ENCODE measurements at regions not wholly inside any gene's neighbourhood (a gene's known extent, or its start where the extent isn't known, plus 50 kb on each side); places are given as distances from the start of the nearest gene placed in this dataset.

DNA sequence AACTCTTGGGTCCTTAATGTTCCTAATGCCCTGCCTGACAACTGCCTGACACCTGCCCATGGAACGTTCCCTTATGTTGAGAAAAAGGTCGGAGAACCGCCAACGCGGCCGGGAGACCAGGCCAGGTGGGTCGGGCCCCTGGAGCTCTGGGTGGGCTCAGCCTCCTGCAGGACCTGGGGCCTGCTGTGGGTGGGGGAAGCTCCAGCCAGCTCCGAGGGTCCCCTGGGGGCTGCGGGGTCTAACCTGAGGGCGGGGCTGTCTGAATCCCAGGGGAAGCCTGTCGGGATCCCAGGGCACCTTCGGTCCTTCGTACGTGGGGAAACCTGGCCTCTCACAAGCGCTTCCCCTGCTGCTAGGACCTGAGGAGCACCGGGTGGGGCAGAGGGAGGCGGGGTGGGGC, 296.0 kb downstream of the NDUFA10 start:
- CTCF ChIA-PET (ENCODE audit: low intra/inter-chr PET ratio) = no interaction called here
- H3K27me3 ChIP-seq (ENCODE audit: control insufficient read depth in 2 of 2, insufficient read depth in 2 of 2, low read length in 2 of 2) = peaks cover 0 to 36% of the 10 kb centered on the region in 2 experiments; a peak in 3 of 5 replicates

More for the DNA sequence above, 296.0 kb downstream of the NDUFA10 start:
- H3K4me1 ChIP-seq (replicated peaks in 1 of 2; ENCODE audit: control insufficient read depth in 2 of 2, insufficient read depth in 2 of 2, low read length in 2 of 2) = no peaks in the 10 kb centered on the region
- no peak overlapping the region for H3K9ac ChIP-seq (ENCODE audit: insufficient read depth in 1 of 2, low read depth in 2 of 2, low read length in 2 of 2)
- no peaks in the 10 kb centered on the region for H3K9me3 ChIP-seq (replicated peaks; ENCODE audit: control insufficient read depth, insufficient read depth, low read depth, low read length)
- FAIRE-seq (no peak), DNase-seq (ENCODE audit: extremely low read depth in 1 of 4, low spot score in 3 of 4) (no peak), ATAC-seq (no peak)
- no peak overlapping the region for H2AFZ ChIP-seq (ENCODE audit: low read depth, low read length)
- no peaks in the 10 kb centered on the region for H3K36me3 ChIP-seq (ENCODE audit: control insufficient read depth, insufficient read depth, low read length)
- 0% methylated on average over 10 of the region's 17 CpGs for WGBS (ENCODE audit: insufficient coverage, low coverage, missing lambda C conversion rate)
- in situ Hi-C loops (cut with MboI) (no loop called here), intact Hi-C loops (cut with micrococcal nuclease) (no loop called here)
- H3K27ac ChIP-seq (ENCODE audit: extremely low read depth, low read depth, low read length) = no peak overlapping the region
- no peaks in the 10 kb centered on the region for H3K9me1 ChIP-seq (ENCODE audit: control insufficient read depth, insufficient read depth, low read length)
- H3K4me3 ChIP-seq = no peak overlapping the region
- POLR2A ChIA-PET = no interaction called here
- no peaks in the 10 kb centered on the region for H4K20me1 ChIP-seq (replicated peaks; ENCODE audit: control insufficient read depth, insufficient read depth, low read length)
- H3K79me2 ChIP-seq (ENCODE audit: control insufficient read depth, insufficient read depth, low read length) = no peaks in the 10 kb centered on the region
- no TSS peak for BruUV-seq (replicated peaks)
- no peak overlapping the region for H3K4me2 ChIP-seq (ENCODE audit: insufficient read depth, low read length)
- TF ChIP-seq TFAM (CRISPR knock-in tag; conservative IDR thresholded peaks at IDR 0.05) (no peak), ZNF79 (CRISPR knock-in tag; IDR thresholded peaks at IDR 0.05; ENCODE audit: low read depth) (no peak), ZNF316 (IDR thresholded peaks at IDR 0.05) (no peak), FIP1L1 (IDR thresholded peaks at IDR 0.05; ENCODE audit: low read depth, low read length, poor library complexity, severe bottlenecking) (no peak), ZKSCAN8 (CRISPR knock-in tag; IDR thresholded peaks at IDR 0.05) (no peak), HNRNPLL (IDR thresholded peaks at IDR 0.05; ENCODE audit: low read depth, low read length, poor library complexity, severe bottlenecking) (no peak), IFI16 (CRISPR knock-in tag; IDR thresholded peaks at IDR 0.05) (no peak), SLC30A9 (CRISPR knock-in tag; IDR thresholded peaks at IDR 0.05) (no peak), CSDE1 (IDR thresholded peaks at IDR 0.05) (no peak), ZNF584 (CRISPR knock-in tag; IDR thresholded peaks at IDR 0.05; ENCODE audit: low read depth) (no peak), BRF1 (IDR thresholded peaks at IDR 0.05; ENCODE audit: borderline replicate concordance, extremely low read depth, insufficient read length) (no peak)
- TF ChIP-seq, protein P1, sequence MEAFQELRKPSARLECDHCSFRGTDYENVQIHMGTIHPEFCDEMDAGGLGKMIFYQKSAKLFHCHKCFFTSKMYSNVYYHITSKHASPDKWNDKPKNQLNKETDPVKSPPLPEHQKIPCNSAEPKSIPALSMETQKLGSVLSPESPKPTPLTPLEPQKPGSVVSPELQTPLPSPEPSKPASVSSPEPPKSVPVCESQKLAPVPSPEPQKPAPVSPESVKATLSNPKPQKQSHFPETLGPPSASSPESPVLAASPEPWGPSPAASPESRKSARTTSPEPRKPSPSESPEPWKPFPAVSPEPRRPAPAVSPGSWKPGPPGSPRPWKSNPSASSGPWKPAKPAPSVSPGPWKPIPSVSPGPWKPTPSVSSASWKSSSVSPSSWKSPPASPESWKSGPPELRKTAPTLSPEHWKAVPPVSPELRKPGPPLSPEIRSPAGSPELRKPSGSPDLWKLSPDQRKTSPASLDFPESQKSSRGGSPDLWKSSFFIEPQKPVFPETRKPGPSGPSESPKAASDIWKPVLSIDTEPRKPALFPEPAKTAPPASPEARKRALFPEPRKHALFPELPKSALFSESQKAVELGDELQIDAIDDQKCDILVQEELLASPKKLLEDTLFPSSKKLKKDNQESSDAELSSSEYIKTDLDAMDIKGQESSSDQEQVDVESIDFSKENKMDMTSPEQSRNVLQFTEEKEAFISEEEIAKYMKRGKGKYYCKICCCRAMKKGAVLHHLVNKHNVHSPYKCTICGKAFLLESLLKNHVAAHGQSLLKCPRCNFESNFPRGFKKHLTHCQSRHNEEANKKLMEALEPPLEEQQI (IDR thresholded peaks at IDR 0.05) = no peak
- TF ChIP-seq, protein P2, sequence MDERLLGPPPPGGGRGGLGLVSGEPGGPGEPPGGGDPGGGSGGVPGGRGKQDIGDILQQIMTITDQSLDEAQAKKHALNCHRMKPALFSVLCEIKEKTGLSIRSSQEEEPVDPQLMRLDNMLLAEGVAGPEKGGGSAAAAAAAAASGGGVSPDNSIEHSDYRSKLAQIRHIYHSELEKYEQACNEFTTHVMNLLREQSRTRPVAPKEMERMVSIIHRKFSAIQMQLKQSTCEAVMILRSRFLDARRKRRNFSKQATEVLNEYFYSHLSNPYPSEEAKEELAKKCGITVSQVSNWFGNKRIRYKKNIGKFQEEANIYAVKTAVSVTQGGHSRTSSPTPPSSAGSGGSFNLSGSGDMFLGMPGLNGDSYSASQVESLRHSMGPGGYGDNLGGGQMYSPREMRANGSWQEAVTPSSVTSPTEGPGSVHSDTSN (CRISPR knock-in tag; IDR thresholded peaks at IDR 0.05; ENCODE audit: low read depth) = no peak
- TF ChIP-seq, protein P2 (tag; conservative IDR thresholded peaks at IDR 0.05; ENCODE audit: low read depth) = no peak
- TF ChIP-seq, protein P3, sequence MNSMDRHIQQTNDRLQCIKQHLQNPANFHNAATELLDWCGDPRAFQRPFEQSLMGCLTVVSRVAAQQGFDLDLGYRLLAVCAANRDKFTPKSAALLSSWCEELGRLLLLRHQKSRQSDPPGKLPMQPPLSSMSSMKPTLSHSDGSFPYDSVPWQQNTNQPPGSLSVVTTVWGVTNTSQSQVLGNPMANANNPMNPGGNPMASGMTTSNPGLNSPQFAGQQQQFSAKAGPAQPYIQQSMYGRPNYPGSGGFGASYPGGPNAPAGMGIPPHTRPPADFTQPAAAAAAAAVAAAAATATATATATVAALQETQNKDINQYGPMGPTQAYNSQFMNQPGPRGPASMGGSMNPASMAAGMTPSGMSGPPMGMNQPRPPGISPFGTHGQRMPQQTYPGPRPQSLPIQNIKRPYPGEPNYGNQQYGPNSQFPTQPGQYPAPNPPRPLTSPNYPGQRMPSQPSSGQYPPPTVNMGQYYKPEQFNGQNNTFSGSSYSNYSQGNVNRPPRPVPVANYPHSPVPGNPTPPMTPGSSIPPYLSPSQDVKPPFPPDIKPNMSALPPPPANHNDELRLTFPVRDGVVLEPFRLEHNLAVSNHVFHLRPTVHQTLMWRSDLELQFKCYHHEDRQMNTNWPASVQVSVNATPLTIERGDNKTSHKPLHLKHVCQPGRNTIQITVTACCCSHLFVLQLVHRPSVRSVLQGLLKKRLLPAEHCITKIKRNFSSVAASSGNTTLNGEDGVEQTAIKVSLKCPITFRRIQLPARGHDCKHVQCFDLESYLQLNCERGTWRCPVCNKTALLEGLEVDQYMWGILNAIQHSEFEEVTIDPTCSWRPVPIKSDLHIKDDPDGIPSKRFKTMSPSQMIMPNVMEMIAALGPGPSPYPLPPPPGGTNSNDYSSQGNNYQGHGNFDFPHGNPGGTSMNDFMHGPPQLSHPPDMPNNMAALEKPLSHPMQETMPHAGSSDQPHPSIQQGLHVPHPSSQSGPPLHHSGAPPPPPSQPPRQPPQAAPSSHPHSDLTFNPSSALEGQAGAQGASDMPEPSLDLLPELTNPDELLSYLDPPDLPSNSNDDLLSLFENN (IDR thresholded peaks at IDR 0.05; ENCODE audit: low read depth in 2 of 2, low read length in 2 of 2) = no peak
